CD8-positive, alpha-beta memory T cell (primary cell): ENCODE measurements at regions not wholly inside any gene's neighbourhood (a gene's known extent, or its start where the extent isn't known, plus 50 kb on each side); places are given as distances from the start of the nearest gene placed in this dataset.

ENCODE experiments used
- CTCF ChIA-PET: fragments of 350-600 bp; sonication (Branson Sonifier 250); formaldehyde crosslinking; loops from one replicate; lab custom pipeline; 2021; ENCODE audit warnings: antibody characterized with exemption; lab: Charles Lee
- POLR2A ChIA-PET: fragments of 350-600 bp; sonication (Branson Sonifier 250); formaldehyde crosslinking; loops from one replicate; lab custom pipeline; 2021; ENCODE audit warnings: antibody characterized with exemption; lab: Charles Lee
- DNase-seq, 5 donors: peaks; one replicate each; pipeline versions ENCODE4 v3.0.0 to v3.0.0-alpha.2; 2020 to 2022; ENCODE audit warnings: mixed read lengths in 1 of 5
- H3K27ac ChIP-seq: one replicate; pipeline ENCODE4 v1.7.0; 2013; ENCODE audit warnings: low read depth, mild to moderate bottlenecking, low read length, moderate library complexity
- H3K27me3 ChIP-seq: 2 replicates; pipeline ENCODE4 v1.7.0; 2013; ENCODE audit warnings: low read length, mild to moderate bottlenecking; ENCODE audit not compliant: insufficient read depth, poor library complexity, severe bottlenecking
- H3K36me3 ChIP-seq: 2 replicates; pipeline ENCODE4 v1.7.0; 2013; ENCODE audit warnings: mild to moderate bottlenecking, low read length, moderate library complexity; ENCODE audit not compliant: insufficient read depth
- H3K4me1 ChIP-seq: 2 replicates; pipeline ENCODE4 v1.7.0; 2013; ENCODE audit warnings: mild to moderate bottlenecking, low read length, moderate library complexity; ENCODE audit not compliant: insufficient read depth
- H3K4me3 ChIP-seq: 2 replicates; pipeline ENCODE4 v1.7.0; 2013; ENCODE audit warnings: mild to moderate bottlenecking, low read length
- H3K9me3 ChIP-seq: 2 replicates; pipeline ENCODE4 v1.7.0; 2013; ENCODE audit warnings: mild to moderate bottlenecking, low read length
- H3K27ac Mint-ChIP-seq, 8 donors: one replicate each; pipeline ENCODE4 v1.8.0; 2020 to 2021; ENCODE audit warnings: mixed read lengths in 8 of 8, mild to moderate bottlenecking in 6 of 8, inconsistent platforms in 3 of 8, moderate library complexity in 3 of 8
- H3K27me3 Mint-ChIP-seq, 2 donors: one replicate each; pipeline ENCODE4 v1.8.0; 2020 to 2021; ENCODE audit warnings: mixed read lengths in 2 of 2, mild to moderate bottlenecking in 1 of 2, moderate library complexity in 1 of 2
- H3K36me3 Mint-ChIP-seq, 3 donors: one replicate each; pipeline ENCODE4 v1.8.0; 2020 to 2021; ENCODE audit warnings: mixed read lengths in 3 of 3, inconsistent platforms in 1 of 3, mild to moderate bottlenecking in 1 of 3
- H3K4me1 Mint-ChIP-seq, 3 donors: one replicate each; pipeline ENCODE4 v1.8.0; 2020 to 2021; ENCODE audit warnings: mixed read lengths in 3 of 3, inconsistent platforms in 1 of 3, mild to moderate bottlenecking in 1 of 3
- H3K4me3 Mint-ChIP-seq, 7 donors: one replicate each; pipeline ENCODE4 v1.8.0; 2020 to 2021; ENCODE audit warnings: mixed read lengths in 7 of 7, mild to moderate bottlenecking in 6 of 7, moderate library complexity in 4 of 7, inconsistent platforms in 2 of 7
- H3K9me3 Mint-ChIP-seq, 5 donors: one replicate each; pipeline ENCODE4 v1.8.0; 2020 to 2022; ENCODE audit warnings: mixed read lengths in 5 of 5, mild to moderate bottlenecking in 3 of 5, moderate library complexity in 2 of 5, inconsistent platforms in 1 of 5

- ChIA-PET POLR2A (no interaction called here), CTCF (no interaction called here)
- Histone ChIP-seq H3K4me1 (no peaks in the 10 kb centered on the region), H3K9me3 (no peaks in the 10 kb centered on the region), H3K36me3 (no peaks in the 10 kb centered on the region), H3K27me3 (no peaks in the 10 kb centered on the region), H3K27ac (no peak overlapping the region), H3K4me3 (no peak overlapping the region)
- no peak for DNase-seq
- Mint-ChIP-seq H3K4me3 (no peak overlapping the region), H3K9me3 (no peaks in the 10 kb centered on the region), H3K27me3 (peaks cover 9 to 11% of the 10 kb centered on the region in 2 donors), H3K4me1 (no peaks in the 10 kb centered on the region), H3K36me3 (no peaks in the 10 kb centered on the region), H3K27ac (peak overlapping the region in 1 of 8 donors; percentile 82)
These were observed 128.8 kb upstream of the FAM20C start for GRCh38 chr7:63521-64021.

GRCh38 chr7:64098-64915 lies 128.1 kb upstream of the FAM20C start:
- no peaks in the 10 kb centered on the region for H3K9me3 ChIP-seq
- POLR2A ChIA-PET = no interaction called here
- Mint-ChIP-seq H3K27me3 (peaks cover 9 to 11% of the 10 kb centered on the region in 2 donors), H3K27ac (no peak overlapping the region), H3K9me3 (no peaks in the 10 kb centered on the region), H3K4me1 (no peaks in the 10 kb centered on the region), H3K36me3 (no peaks in the 10 kb centered on the region), H3K4me3 (no peak overlapping the region)
- CTCF ChIA-PET = no interaction called here
- H3K4me3 ChIP-seq = no peak overlapping the region
- DNase-seq = no peak
- no peaks in the 10 kb centered on the region for H3K27me3 ChIP-seq
- H3K4me1 ChIP-seq = no peaks in the 10 kb centered on the region
- no peaks in the 10 kb centered on the region for H3K36me3 ChIP-seq
- no peak overlapping the region for H3K27ac ChIP-seq

- no peaks in the 10 kb centered on the region for H3K36me3 ChIP-seq
- H3K27me3 ChIP-seq = no peaks in the 10 kb centered on the region
- H3K4me3 Mint-ChIP-seq = no peak overlapping the region
- H3K27ac Mint-ChIP-seq = no peak overlapping the region
- ChIA-PET POLR2A (no interaction called here), CTCF (no interaction called here)
- H3K9me3 ChIP-seq = no peaks in the 10 kb centered on the region
- H3K36me3 Mint-ChIP-seq = no peaks in the 10 kb centered on the region
- no peaks in the 10 kb centered on the region for H3K4me1 Mint-ChIP-seq
- H3K27ac ChIP-seq = no peak overlapping the region
- no peaks in the 10 kb centered on the region for H3K4me1 ChIP-seq
- no peak overlapping the region for H3K4me3 ChIP-seq
- peaks cover 6 to 11% of the 10 kb centered on the region in 2 donors for H3K27me3 Mint-ChIP-seq
- DNase-seq = no peak
- no peaks in the 10 kb centered on the region for H3K9me3 Mint-ChIP-seq
These were observed 127.4 kb upstream of the FAM20C start for GRCh38 chr7:64916-65341.

- Mint-ChIP-seq H3K4me1 (no peaks in the 10 kb centered on the region), H3K27me3 (peaks cover 6 to 11% of the 10 kb centered on the region in 2 donors), H3K36me3 (no peaks in the 10 kb centered on the region), H3K9me3 (no peaks in the 10 kb centered on the region), H3K4me3 (no peak overlapping the region), H3K27ac (no peak overlapping the region)
- DNase-seq = no peak
- no peaks in the 10 kb centered on the region for H3K9me3 ChIP-seq
- H3K36me3 ChIP-seq = no peaks in the 10 kb centered on the region
- H3K4me1 ChIP-seq = no peaks in the 10 kb centered on the region
- ChIA-PET CTCF (no interaction called here), POLR2A (no interaction called here)
- no peak overlapping the region for H3K27ac ChIP-seq
- no peaks in the 10 kb centered on the region for H3K27me3 ChIP-seq
- no peak overlapping the region for H3K4me3 ChIP-seq
These were observed 126.8 kb upstream of the FAM20C start for GRCh38 chr7:65554-65953.

- H3K27me3 Mint-ChIP-seq = peaks cover 5 to 11% of the 10 kb centered on the region in 2 donors
- H3K4me1 Mint-ChIP-seq = no peaks in the 10 kb centered on the region
- H3K36me3 ChIP-seq = no peaks in the 10 kb centered on the region
- H3K27ac ChIP-seq = no peak overlapping the region
- DNase-seq = no peak
- H3K9me3 ChIP-seq = no peaks in the 10 kb centered on the region
- ChIA-PET POLR2A (no interaction called here), CTCF (no interaction called here)
- no peaks in the 10 kb centered on the region for H3K4me1 ChIP-seq
- no peaks in the 10 kb centered on the region for H3K27me3 ChIP-seq
- no peak overlapping the region for H3K4me3 Mint-ChIP-seq
- no peak overlapping the region for H3K27ac Mint-ChIP-seq
- no peaks in the 10 kb centered on the region for H3K36me3 Mint-ChIP-seq
- no peak overlapping the region for H3K4me3 ChIP-seq
- no peaks in the 10 kb centered on the region for H3K9me3 Mint-ChIP-seq
These were observed 126.1 kb upstream of the FAM20C start for GRCh38 chr7:66296-66695.

- no peak overlapping the region for H3K27ac ChIP-seq
- no peaks in the 10 kb centered on the region for H3K27me3 ChIP-seq
- Mint-ChIP-seq H3K27me3 (peaks cover 4 to 11% of the 10 kb centered on the region in 2 donors), H3K36me3 (no peaks in the 10 kb centered on the region), H3K4me3 (no peak overlapping the region), H3K4me1 (no peaks in the 10 kb centered on the region), H3K9me3 (no peaks in the 10 kb centered on the region), H3K27ac (no peak overlapping the region)
- DNase-seq = no peak
- CTCF ChIA-PET = no interaction called here
- no peak overlapping the region for H3K4me3 ChIP-seq
- H3K9me3 ChIP-seq = no peaks in the 10 kb centered on the region
- H3K36me3 ChIP-seq = no peaks in the 10 kb centered on the region
- H3K4me1 ChIP-seq = no peaks in the 10 kb centered on the region
- POLR2A ChIA-PET = no interaction called here
These were observed 125.6 kb upstream of the FAM20C start for GRCh38 chr7:66741-67140.

- H3K9me3 Mint-ChIP-seq = no peaks in the 10 kb centered on the region
- ChIA-PET CTCF (no interaction called here), POLR2A (no interaction called here)
- no peaks in the 10 kb centered on the region for H3K4me1 Mint-ChIP-seq
- no peak overlapping the region for H3K4me3 Mint-ChIP-seq
- H3K36me3 Mint-ChIP-seq = no peaks in the 10 kb centered on the region
- Histone ChIP-seq H3K27me3 (no peaks in the 10 kb centered on the region), H3K27ac (no peak overlapping the region), H3K9me3 (no peaks in the 10 kb centered on the region), H3K36me3 (no peaks in the 10 kb centered on the region), H3K4me1 (no peaks in the 10 kb centered on the region), H3K4me3 (no peak overlapping the region)
- H3K27ac Mint-ChIP-seq = peak overlapping the region in 1 of 8 donors; percentile 7
- DNase-seq = no peak
- H3K27me3 Mint-ChIP-seq = peaks cover 1 to 11% of the 10 kb centered on the region in 2 donors
These were observed 124.5 kb upstream of the FAM20C start for GRCh38 chr7:67661-68395.

GRCh38 chr7:68629-69028 lies 123.7 kb upstream of the FAM20C start:
- Histone ChIP-seq H3K27ac (no peak overlapping the region), H3K4me1 (no peaks in the 10 kb centered on the region), H3K27me3 (no peaks in the 10 kb centered on the region), H3K4me3 (no peak overlapping the region), H3K36me3 (no peaks in the 10 kb centered on the region), H3K9me3 (no peaks in the 10 kb centered on the region)
- ChIA-PET POLR2A (no interaction called here), CTCF (no interaction called here)
- H3K36me3 Mint-ChIP-seq = no peaks in the 10 kb centered on the region
- no peaks in the 10 kb centered on the region for H3K4me1 Mint-ChIP-seq
- no peak for DNase-seq
- no peak overlapping the region for H3K27ac Mint-ChIP-seq
- no peak overlapping the region for H3K4me3 Mint-ChIP-seq
- H3K9me3 Mint-ChIP-seq = no peaks in the 10 kb centered on the region
- peaks cover 0 to 11% of the 10 kb centered on the region in 2 donors for H3K27me3 Mint-ChIP-seq
